ENCODE measurements at regions not wholly inside any gene's neighbourhood (a gene's known extent, or its start where the extent isn't known, plus 50 kb on each side); places are given as distances from the start of the nearest gene placed in this dataset.

GRCh38 chr12:70120970-70121369 is 122.3 kb upstream of the CNOT2 start:
- no peak for TF ChIP-seq CTCF (IDR thresholded peaks at IDR 0.05; ENCODE audit: insufficient read depth, low read depth, low read length)
- no peak for DNase-seq (ENCODE audit: low read depth)

GRCh38 chr12:70121562-70121961 is 121.7 kb upstream of the CNOT2 start:
- no peak for DNase-seq (ENCODE audit: low read depth)
- Histone ChIP-seq H3K36me3 (ENCODE audit: control insufficient read depth, insufficient read depth, low read length) (no peaks in the 10 kb centered on the region), H3K27me3 (ENCODE audit: control insufficient read depth, insufficient read depth, low read length) (no peaks in the 10 kb centered on the region), H3K4me3 (ENCODE audit: low read depth, low read length) (no peak overlapping the region)
- POLR2A ChIA-PET = no interaction called here
- no peak for TF ChIP-seq CTCF (IDR thresholded peaks at IDR 0.05; ENCODE audit: insufficient read depth, low read depth, low read length)
- CTCF ChIA-PET = no interaction called here

More at GRCh38 chr12:70120970-70121369, 122.3 kb upstream of the CNOT2 start:
- ChIA-PET POLR2A (no interaction called here), CTCF (no interaction called here)
- Histone ChIP-seq H3K27me3 (ENCODE audit: control insufficient read depth, insufficient read depth, low read length) (no peaks in the 10 kb centered on the region), H3K4me3 (ENCODE audit: low read depth, low read length) (no peak overlapping the region), H3K36me3 (ENCODE audit: control insufficient read depth, insufficient read depth, low read length) (no peaks in the 10 kb centered on the region)

- ChIA-PET CTCF (no interaction called here), POLR2A (no interaction called here)
- TF ChIP-seq CTCF (IDR thresholded peaks at IDR 0.05; ENCODE audit: insufficient read depth, low read depth, low read length) = no peak
- Histone ChIP-seq H3K27me3 (ENCODE audit: control insufficient read depth, insufficient read depth, low read length) (no peaks in the 10 kb centered on the region), H3K4me3 (ENCODE audit: low read depth, low read length) (no peak overlapping the region), H3K36me3 (ENCODE audit: control insufficient read depth, insufficient read depth, low read length) (no peaks in the 10 kb centered on the region)
- no peak for DNase-seq (ENCODE audit: low read depth)
These were observed 120.4 kb upstream of the CNOT2 start for GRCh38 chr12:70122804-70123203.

GRCh38 chr12:70149013-70149412 is 94.2 kb upstream of the CNOT2 start:
- Histone ChIP-seq H3K36me3 (ENCODE audit: control insufficient read depth, insufficient read depth, low read length) (no peaks in the 10 kb centered on the region), H3K4me3 (ENCODE audit: low read depth, low read length) (no peak overlapping the region), H3K27me3 (ENCODE audit: control insufficient read depth, insufficient read depth, low read length) (no peaks in the 10 kb centered on the region)
- DNase-seq (ENCODE audit: low read depth) = no peak
- CTCF ChIA-PET = interaction anchor here (0.6 kb wide), 1 partner anchor 11 kb away, joined by 4 read pairs; no protein-coding TSS in a partner anchor
- TF ChIP-seq CTCF (IDR thresholded peaks at IDR 0.05; ENCODE audit: insufficient read depth, low read depth, low read length) = no peak
- POLR2A ChIA-PET = no interaction called here

GRCh38 chr12:70149665-70150064 is 93.6 kb upstream of the CNOT2 start:
- H3K4me3 ChIP-seq (ENCODE audit: low read depth, low read length) = no peak overlapping the region
- H3K27me3 ChIP-seq (ENCODE audit: control insufficient read depth, insufficient read depth, low read length) = no peaks in the 10 kb centered on the region
- H3K36me3 ChIP-seq (ENCODE audit: control insufficient read depth, insufficient read depth, low read length) = no peaks in the 10 kb centered on the region
- ChIA-PET POLR2A (no interaction called here), CTCF (no interaction called here)
- no peak for DNase-seq (ENCODE audit: low read depth)
- TF ChIP-seq CTCF (IDR thresholded peaks at IDR 0.05; ENCODE audit: insufficient read depth, low read depth, low read length) = no peak
